Neural cell (in vitro differentiated cells): ENCODE measurements at regions not wholly inside any gene's neighbourhood (a gene's known extent, or its start where the extent isn't known, plus 50 kb on each side); places are given as distances from the start of the nearest gene placed in this dataset.
"Not testable (repeated sequence)": the region's sequence is repeated elsewhere in the genome, so short reads cannot be mapped to it uniquely, and the experiment has no call there.

Source experiments
- H2AFZ ChIP-seq: fragments of 200-600, 300-800 bp; sonication (generic), shearing (Covaris generic); 2 replicates; pipeline ENCODE4 v1.6.0; 2014; ENCODE audit warnings: low read depth, mild to moderate bottlenecking, antibody characterized with exemption, low read length, moderate library complexity
- H3F3A ChIP-seq: fragments of 200-600 bp; shearing (Covaris generic); 2 replicates; pipeline ENCODE4 v1.6.1; 2016; ENCODE audit warnings: mild to moderate bottlenecking, moderate library complexity, mixed read lengths, antibody characterized with exemption, low read length; ENCODE audit not compliant: insufficient read depth, poor library complexity, severe bottlenecking
- H3K27ac ChIP-seq: fragments of 200-600, 300-800 bp; sonication (generic), shearing (Covaris generic); 2 replicates; pipeline ENCODE4 v1.5.1; 2014; ENCODE audit warnings: mild to moderate bottlenecking, low read length, moderate library complexity
- H3K27me3 ChIP-seq: fragments of 300-800, 200-600 bp; sonication (generic), shearing (Covaris generic); 2 replicates; pipeline ENCODE4 v1.6.0; 2014; ENCODE audit warnings: mild to moderate bottlenecking, low read depth, low read length, moderate library complexity; ENCODE audit not compliant: insufficient read depth
- H3K36me3 ChIP-seq: fragments of 300-800, 200-600 bp; sonication (generic), shearing (Covaris generic); 2 replicates; pipeline ENCODE4 v1.5.1; 2014; ENCODE audit warnings: mild to moderate bottlenecking, antibody characterized with exemption, low read length, moderate library complexity; ENCODE audit not compliant: insufficient read depth
- H3K4me2 ChIP-seq: fragments of 300-800, 200-600 bp; sonication (generic), shearing (Covaris generic); 2 replicates; pipeline ENCODE4 v1.6.0; 2014; ENCODE audit warnings: mild to moderate bottlenecking, low read length
- H3K4me3 ChIP-seq: fragments of 300-800, 200-600 bp; sonication (generic), shearing (Covaris generic); 2 replicates; pipeline ENCODE4 v1.5.1; 2014; ENCODE audit warnings: mild to moderate bottlenecking, low read length, moderate library complexity
- H3K79me2 ChIP-seq: fragments of 200-600 bp; shearing (Covaris generic); replicated peaks from 2 replicates; pipeline ENCODE4 v1.6.0; 2014; ENCODE audit warnings: mild to moderate bottlenecking, low read length, moderate library complexity; ENCODE audit not compliant: insufficient read depth
- H3K9ac ChIP-seq: fragments of 300-800, 200-600 bp; sonication (generic), shearing (Covaris generic); 2 replicates; pipeline ENCODE4 v1.6.1; 2016; ENCODE audit warnings: mild to moderate bottlenecking, low read length, mixed read lengths
- H3K9me2 ChIP-seq: fragments of 200-600 bp; shearing (Covaris generic); 2 replicates; pipeline ENCODE4 v1.6.1; 2016; ENCODE audit warnings: mild to moderate bottlenecking, low read length, mixed read lengths; ENCODE audit not compliant: insufficient read depth
- H3K9me3 ChIP-seq: fragments of 200-600, 300-800 bp; sonication (generic), shearing (Covaris generic); 2 replicates; pipeline ENCODE4 v1.6.1; 2016; ENCODE audit warnings: mild to moderate bottlenecking, mixed run types, low read length, moderate library complexity, mixed read lengths
- H4K20me1 ChIP-seq: fragments of 200-600 bp; shearing (Covaris generic); 2 replicates; pipeline ENCODE4 v1.6.1; 2016; ENCODE audit warnings: mild to moderate bottlenecking, mixed run types; ENCODE audit not compliant: insufficient read depth
- EP300 ChIP-seq: fragments of 450-650 bp; conservative IDR thresholded peaks from 2 replicates; pipeline ENCODE4 v1.6.1; 2014; ENCODE audit warnings: antibody characterized with exemption, mild to moderate bottlenecking, moderate library complexity; ENCODE audit not compliant: poor library complexity, severe bottlenecking
- EZH2 ChIP-seq: fragments of 200-600, 300-800 bp; shearing (Covaris generic), sonication (generic); IDR thresholded peaks from 2 replicates; pipeline ENCODE4 v1.6.1; 2014; ENCODE audit warnings: antibody characterized with exemption, low read length, borderline replicate concordance, mild to moderate bottlenecking; ENCODE audit not compliant: insufficient read depth, poor library complexity, severe bottlenecking
- MXI1 ChIP-seq: fragments of 450-650 bp; conservative IDR thresholded peaks from 2 replicates; pipeline ENCODE4 v1.6.1; 2014; ENCODE audit warnings: antibody characterized with exemption, mild to moderate bottlenecking; ENCODE audit not compliant: poor library complexity, severe bottlenecking
- POLR2AphosphoS5 ChIP-seq: IDR thresholded peaks from 2 replicates; pipeline ENCODE4 v1.6.1; 2012
- RAD21 ChIP-seq: fragments of 450-650 bp; conservative IDR thresholded peaks from 2 replicates; pipeline ENCODE4 v1.6.1; 2014; ENCODE audit warnings: antibody characterized with exemption, mild to moderate bottlenecking, moderate library complexity
- SMC3 ChIP-seq: fragments of 450-650 bp; conservative IDR thresholded peaks from 2 replicates; pipeline ENCODE4 v1.6.1; 2014; ENCODE audit warnings: antibody characterized with exemption, mild to moderate bottlenecking, moderate library complexity; ENCODE audit not compliant: poor library complexity
- TAF1 ChIP-seq: IDR thresholded peaks from 2 replicates; pipeline ENCODE4 v1.6.1; 2012; ENCODE audit warnings: low read depth
- TF ChIP-seq, protein P1 (sequence below): IDR thresholded peaks from 2 replicates; pipeline ENCODE4 v1.6.1; 2012; ENCODE audit warnings: borderline replicate concordance
- TF ChIP-seq, protein P2 (sequence below): fragments of 450-650 bp; IDR thresholded peaks from 2 replicates; pipeline ENCODE4 v1.5.1; 2014; ENCODE audit warnings: antibody characterized with exemption, mild to moderate bottlenecking, moderate library complexity; ENCODE audit not compliant: poor library complexity, severe bottlenecking

DNA sequence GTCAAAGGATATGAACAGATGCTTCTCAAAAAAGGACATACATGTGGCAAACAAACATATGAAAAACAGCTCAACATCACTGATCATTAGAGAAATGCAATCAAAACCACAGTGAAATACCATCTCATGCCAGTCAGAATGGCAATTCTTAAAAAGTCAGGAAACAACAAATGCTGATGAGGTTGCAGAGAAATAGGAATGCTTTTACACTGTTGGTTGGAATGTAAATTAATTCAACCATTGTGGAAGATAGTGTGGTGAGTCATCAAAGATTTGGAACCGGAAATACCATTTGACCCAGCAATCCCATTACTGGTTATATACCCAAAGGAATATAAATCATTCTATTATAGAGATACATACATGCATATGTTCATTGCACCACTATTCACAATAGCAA lies 98.7 kb upstream of the PPP1R9A start:
- not testable (repeated sequence) for H3K9me2 ChIP-seq, H4K20me1 ChIP-seq, H3K4me2 ChIP-seq, H3K9me3 ChIP-seq, H3K36me3 ChIP-seq, H3K9ac ChIP-seq, H3K27me3 ChIP-seq, H2AFZ ChIP-seq, H3K4me3 ChIP-seq, H3K27ac ChIP-seq, H3F3A ChIP-seq, H3K79me2 ChIP-seq

DNA sequence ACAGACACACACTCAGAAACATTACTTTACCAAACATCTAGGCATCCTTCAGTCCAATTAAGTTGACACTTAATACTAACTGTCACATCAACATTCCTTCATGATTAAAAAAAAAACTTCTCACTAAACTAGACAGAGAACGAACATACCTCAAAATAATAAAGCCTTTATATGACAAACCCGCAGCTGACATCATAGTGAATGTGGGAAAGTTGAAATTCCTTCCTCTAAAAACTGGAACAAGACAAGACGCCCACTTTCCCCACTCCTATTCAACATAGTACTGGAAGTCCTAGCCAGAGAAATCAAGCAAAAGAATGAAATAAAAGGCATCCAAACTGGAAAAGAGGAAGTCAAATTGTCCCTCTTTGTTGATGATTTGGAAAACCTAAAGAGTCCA lies 96.9 kb upstream of the PPP1R9A start:
- TF ChIP-seq EP300 = no peak
- TF ChIP-seq, protein P1, sequence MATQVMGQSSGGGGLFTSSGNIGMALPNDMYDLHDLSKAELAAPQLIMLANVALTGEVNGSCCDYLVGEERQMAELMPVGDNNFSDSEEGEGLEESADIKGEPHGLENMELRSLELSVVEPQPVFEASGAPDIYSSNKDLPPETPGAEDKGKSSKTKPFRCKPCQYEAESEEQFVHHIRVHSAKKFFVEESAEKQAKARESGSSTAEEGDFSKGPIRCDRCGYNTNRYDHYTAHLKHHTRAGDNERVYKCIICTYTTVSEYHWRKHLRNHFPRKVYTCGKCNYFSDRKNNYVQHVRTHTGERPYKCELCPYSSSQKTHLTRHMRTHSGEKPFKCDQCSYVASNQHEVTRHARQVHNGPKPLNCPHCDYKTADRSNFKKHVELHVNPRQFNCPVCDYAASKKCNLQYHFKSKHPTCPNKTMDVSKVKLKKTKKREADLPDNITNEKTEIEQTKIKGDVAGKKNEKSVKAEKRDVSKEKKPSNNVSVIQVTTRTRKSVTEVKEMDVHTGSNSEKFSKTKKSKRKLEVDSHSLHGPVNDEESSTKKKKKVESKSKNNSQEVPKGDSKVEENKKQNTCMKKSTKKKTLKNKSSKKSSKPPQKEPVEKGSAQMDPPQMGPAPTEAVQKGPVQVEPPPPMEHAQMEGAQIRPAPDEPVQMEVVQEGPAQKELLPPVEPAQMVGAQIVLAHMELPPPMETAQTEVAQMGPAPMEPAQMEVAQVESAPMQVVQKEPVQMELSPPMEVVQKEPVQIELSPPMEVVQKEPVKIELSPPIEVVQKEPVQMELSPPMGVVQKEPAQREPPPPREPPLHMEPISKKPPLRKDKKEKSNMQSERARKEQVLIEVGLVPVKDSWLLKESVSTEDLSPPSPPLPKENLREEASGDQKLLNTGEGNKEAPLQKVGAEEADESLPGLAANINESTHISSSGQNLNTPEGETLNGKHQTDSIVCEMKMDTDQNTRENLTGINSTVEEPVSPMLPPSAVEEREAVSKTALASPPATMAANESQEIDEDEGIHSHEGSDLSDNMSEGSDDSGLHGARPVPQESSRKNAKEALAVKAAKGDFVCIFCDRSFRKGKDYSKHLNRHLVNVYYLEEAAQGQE = no peak
- TF ChIP-seq, protein P2, sequence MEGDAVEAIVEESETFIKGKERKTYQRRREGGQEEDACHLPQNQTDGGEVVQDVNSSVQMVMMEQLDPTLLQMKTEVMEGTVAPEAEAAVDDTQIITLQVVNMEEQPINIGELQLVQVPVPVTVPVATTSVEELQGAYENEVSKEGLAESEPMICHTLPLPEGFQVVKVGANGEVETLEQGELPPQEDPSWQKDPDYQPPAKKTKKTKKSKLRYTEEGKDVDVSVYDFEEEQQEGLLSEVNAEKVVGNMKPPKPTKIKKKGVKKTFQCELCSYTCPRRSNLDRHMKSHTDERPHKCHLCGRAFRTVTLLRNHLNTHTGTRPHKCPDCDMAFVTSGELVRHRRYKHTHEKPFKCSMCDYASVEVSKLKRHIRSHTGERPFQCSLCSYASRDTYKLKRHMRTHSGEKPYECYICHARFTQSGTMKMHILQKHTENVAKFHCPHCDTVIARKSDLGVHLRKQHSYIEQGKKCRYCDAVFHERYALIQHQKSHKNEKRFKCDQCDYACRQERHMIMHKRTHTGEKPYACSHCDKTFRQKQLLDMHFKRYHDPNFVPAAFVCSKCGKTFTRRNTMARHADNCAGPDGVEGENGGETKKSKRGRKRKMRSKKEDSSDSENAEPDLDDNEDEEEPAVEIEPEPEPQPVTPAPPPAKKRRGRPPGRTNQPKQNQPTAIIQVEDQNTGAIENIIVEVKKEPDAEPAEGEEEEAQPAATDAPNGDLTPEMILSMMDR = no peak
- no peak for TF ChIP-seq EZH2
- TF ChIP-seq RAD21 = no peak
- TF ChIP-seq TAF1 = no peak
- TF ChIP-seq MXI1 = no peak
- no peak for TF ChIP-seq POLR2AphosphoS5
- TF ChIP-seq SMC3 = no peak
- Histone ChIP-seq H3K4me3 (no peak overlapping the region), H4K20me1 (no peaks in the 10 kb centered on the region), H3K9me2 (no peaks in the 10 kb centered on the region), H3K27me3 (no peaks in the 10 kb centered on the region), H3K27ac (no peak overlapping the region), H3F3A (no peaks in the 10 kb centered on the region), H3K9ac (no peak overlapping the region), H3K9me3 (no peaks in the 10 kb centered on the region), H2AFZ (no peak overlapping the region), H3K79me2 (no peaks in the 10 kb centered on the region), H3K36me3 (no peaks in the 10 kb centered on the region), H3K4me2 (no peak overlapping the region)

DNA sequence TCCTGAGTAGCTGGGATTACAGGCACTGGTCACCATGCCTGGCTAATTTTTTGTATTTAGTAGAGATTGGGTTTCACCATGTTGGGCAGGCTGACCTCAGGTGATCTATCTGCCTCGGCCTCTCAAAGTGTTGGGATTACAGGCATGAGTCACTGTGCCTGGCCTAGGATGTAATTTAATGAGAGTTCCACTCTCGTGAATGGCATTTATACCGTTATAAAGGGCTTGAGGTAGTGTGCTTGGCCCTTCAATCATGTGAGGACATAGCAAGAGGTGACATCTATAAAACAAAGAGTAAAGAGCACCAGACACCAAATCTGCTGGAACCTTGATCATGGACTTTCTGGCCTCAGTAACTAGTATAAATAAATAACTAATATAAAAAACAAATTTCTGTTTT lies 93.5 kb upstream of the PPP1R9A start:
- TF ChIP-seq, protein P1 = no peak
- TF ChIP-seq MXI1 (no peak), EZH2 (no peak), TAF1 (no peak), EP300 (no peak), POLR2AphosphoS5 (no peak), SMC3 (no peak), RAD21 (no peak)
- TF ChIP-seq, protein P2 = no peak
- H3K4me3 ChIP-seq = no peak overlapping the region
- no peaks in the 10 kb centered on the region for H3K9me2 ChIP-seq
- H3K9ac ChIP-seq = no peak overlapping the region
- H2AFZ ChIP-seq = no peak overlapping the region
- H3K4me2 ChIP-seq = no peak overlapping the region
- H3K27me3 ChIP-seq = no peaks in the 10 kb centered on the region
- no peak overlapping the region for H3K27ac ChIP-seq
- H4K20me1 ChIP-seq = no peaks in the 10 kb centered on the region
- no peaks in the 10 kb centered on the region for H3F3A ChIP-seq
- H3K36me3 ChIP-seq = no peaks in the 10 kb centered on the region
- H3K9me3 ChIP-seq = no peaks in the 10 kb centered on the region
- no peaks in the 10 kb centered on the region for H3K79me2 ChIP-seq
